ENCODE measurements at regions not wholly inside any gene's neighbourhood (a gene's known extent, or its start where the extent isn't known, plus 50 kb on each side); places are given as distances from the start of the nearest gene placed in this dataset.

DNA sequence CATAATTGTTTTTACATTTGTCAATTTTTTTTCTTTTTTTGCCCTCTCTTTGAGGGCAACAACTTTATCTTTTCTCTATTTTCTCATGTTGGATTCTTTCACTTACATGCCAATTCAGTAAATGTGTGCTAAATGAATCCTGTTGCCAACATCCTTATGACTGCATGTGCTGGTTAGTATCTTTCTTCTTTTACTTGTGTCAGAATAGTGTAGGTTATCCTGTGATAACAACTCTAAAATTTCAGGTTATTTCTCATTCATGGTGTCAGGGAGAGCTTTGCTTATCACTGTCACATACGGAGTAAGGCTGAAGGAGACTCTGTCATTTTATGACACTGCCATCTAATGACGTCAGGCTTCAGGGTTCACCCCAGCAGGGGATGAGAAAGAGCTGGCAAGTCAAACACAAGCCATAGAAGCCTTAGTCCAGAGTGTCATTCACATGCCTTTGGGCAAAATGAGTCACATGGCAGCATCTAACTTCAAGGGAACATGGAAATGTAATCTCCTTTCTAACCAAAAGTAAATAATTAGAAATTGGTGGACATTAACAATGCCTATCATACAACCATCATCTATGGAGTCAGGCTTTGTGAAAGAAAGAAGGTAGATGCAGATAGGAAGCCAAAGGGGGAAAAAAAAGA, 242.5 kb upstream of the ATP2B1 start:
- Mint-ChIP-seq H3K4me3 (no peak overlapping the region), H3K27me3 (ENCODE audit: low read depth) (no peaks in the 10 kb centered on the region), H3K27ac (no peak overlapping the region), H3K36me3 (ENCODE audit: low read depth) (no peaks in the 10 kb centered on the region), H3K4me1 (ENCODE audit: low read depth) (peaks cover 9% of the 10 kb centered on the region), H3K9me3 (no peaks in the 10 kb centered on the region)

DNA sequence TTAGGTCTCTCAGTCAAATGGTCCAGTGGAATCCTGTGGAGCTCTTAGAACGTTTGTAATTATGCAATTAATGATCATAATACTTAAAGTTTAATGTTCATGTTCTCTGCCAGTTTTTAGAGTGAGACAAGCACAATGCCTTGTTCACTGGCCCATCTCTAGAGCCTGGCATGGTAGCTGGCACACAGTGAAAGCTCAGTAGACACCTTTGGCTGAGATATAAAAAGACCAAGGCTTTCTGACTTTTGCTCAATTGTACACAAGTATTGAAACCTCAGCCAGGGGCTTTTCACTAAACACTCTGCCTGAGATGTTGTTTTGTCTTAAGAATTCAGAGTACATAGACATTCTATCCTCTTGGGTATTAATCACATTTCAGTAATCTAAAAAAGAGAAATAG, 241.8 kb upstream of the ATP2B1 start:
- no peaks in the 10 kb centered on the region for H3K9me3 Mint-ChIP-seq
- no peak overlapping the region for H3K27ac Mint-ChIP-seq
- no peak overlapping the region for H3K4me3 Mint-ChIP-seq
- H3K27me3 Mint-ChIP-seq (ENCODE audit: low read depth) = no peaks in the 10 kb centered on the region
- no peaks in the 10 kb centered on the region for H3K36me3 Mint-ChIP-seq (ENCODE audit: low read depth)
- peaks cover 9% of the 10 kb centered on the region for H3K4me1 Mint-ChIP-seq (ENCODE audit: low read depth)

DNA sequence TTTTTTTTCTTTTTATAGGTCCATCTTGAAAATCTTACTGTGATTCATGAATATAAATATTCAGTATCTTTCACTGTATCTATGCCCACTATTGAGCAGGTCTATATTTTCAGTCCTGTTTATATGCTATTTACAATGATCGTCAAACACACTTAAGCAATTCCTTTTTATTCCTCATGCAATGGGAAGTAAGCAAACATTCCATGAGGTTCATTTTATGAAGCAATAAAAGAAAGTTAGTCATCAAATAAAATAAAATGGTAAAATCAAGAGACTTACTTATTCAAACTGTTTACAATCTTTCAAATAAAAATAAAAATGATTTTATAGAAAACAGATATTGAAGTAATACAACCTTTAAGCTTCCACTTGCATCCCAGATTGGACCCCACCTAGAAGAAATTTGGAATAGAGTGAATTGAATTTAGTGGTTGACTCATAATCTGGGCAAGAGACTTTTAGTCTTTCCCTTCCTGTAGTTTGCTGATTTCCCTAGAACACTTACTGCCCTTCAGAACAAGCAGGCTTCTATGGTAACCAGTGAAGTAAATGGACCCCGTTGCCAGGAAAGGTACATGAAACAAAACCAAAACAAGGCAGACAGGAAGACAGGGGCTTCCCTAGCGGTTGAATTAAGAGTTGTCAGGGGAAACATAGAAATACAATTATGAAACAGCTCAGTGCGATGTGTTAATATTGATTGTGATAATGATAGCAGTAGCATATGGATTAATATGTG, 241.0 kb upstream of the ATP2B1 start:
- no peaks in the 10 kb centered on the region for H3K36me3 Mint-ChIP-seq (ENCODE audit: low read depth)
- no peaks in the 10 kb centered on the region for H3K9me3 Mint-ChIP-seq
- no peaks in the 10 kb centered on the region for H3K27me3 Mint-ChIP-seq (ENCODE audit: low read depth)
- H3K4me3 Mint-ChIP-seq = no peak overlapping the region
- peak overlapping the region; percentile 6 for H3K27ac Mint-ChIP-seq
- peaks cover 9% of the 10 kb centered on the region for H3K4me1 Mint-ChIP-seq (ENCODE audit: low read depth)

DNA sequence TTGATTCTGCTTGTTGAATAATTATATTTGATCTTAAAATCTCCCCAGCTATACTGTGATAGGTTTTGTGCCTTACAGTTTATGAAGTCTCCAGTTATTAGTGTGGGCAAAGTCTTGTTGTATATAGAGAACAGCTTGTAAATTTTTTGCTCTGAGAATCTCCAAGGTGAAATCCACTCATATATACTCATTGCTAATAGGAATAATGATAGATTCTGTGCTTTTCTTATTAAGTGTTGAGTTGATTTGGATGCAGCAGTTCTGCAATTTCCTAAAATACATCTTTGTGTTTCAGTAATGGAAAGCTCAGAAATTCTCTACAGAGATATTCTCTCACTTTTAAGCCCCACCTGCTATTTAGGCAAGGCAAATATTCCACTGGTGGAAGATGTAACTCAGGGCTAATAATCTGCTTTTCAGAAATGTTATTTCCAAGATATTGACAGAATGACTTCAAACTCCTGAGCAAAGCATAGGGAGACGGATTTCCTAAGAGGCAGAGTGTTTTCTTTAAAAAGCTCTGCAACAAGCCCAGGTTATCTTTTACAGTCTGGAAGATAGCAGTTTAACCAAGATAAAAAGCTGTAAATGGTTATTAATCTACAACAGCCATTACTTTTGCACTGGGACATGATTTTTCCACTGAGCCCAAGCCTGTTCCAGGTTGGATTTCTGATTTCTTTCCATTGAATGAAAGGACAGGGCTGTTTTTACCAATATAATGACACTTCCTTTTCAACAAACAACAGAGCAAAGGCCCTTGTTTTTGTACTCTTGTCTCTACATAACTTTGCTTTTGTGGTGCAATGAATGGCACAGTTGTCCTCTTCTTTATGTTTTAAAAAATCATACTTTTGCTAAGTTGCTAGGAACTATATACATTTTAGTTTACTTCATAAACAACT, 239.9 kb upstream of the ATP2B1 start:
- H3K4me1 Mint-ChIP-seq (ENCODE audit: low read depth) = peaks cover 9% of the 10 kb centered on the region
- no peaks in the 10 kb centered on the region for H3K9me3 Mint-ChIP-seq
- H3K27ac Mint-ChIP-seq = no peak overlapping the region
- H3K27me3 Mint-ChIP-seq (ENCODE audit: low read depth) = no peaks in the 10 kb centered on the region
- no peaks in the 10 kb centered on the region for H3K36me3 Mint-ChIP-seq (ENCODE audit: low read depth)
- H3K4me3 Mint-ChIP-seq = no peak overlapping the region

DNA sequence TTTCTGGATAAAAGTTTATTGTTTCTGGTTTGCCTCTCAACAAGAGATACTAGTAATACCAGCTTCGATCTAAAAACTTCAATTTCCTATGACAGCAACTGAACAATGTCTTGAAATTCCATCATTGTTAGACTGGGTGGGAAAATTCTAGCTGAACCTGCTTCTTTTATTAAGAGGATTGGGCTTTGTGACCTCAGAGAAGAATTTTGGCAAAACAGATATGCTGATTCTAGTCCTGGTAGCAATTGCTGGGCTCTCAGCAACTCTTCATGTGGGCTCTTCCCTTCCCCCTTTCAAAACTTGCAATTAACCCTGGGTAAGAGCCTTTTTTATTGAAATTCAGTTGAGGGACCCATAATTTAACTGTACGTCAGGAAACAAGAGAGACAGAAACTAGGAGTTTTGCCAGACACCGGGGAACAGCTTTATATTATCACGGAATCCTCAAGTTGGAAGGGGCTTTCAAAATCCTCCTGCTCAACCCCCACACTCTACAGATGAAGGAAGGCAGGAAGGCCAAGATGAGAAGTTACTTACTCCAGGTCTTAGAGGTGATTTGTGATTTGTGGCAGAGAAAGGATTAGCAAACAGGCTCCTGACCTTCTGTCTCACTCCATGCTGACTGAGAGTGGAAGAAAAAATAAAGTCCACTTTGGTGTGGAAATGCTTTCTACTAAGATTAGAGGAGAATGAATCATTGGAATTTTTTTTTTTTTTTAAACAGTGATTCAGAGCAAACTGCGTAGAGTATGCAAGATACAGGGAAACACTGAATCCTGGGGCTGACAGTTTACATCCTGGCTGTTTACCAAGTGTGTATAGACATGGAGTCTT, 239.0 kb upstream of the ATP2B1 start:
- no peak overlapping the region for H3K27ac Mint-ChIP-seq
- no peaks in the 10 kb centered on the region for H3K27me3 Mint-ChIP-seq (ENCODE audit: low read depth)
- peaks cover 10% of the 10 kb centered on the region for H3K4me1 Mint-ChIP-seq (ENCODE audit: low read depth)
- no peaks in the 10 kb centered on the region for H3K9me3 Mint-ChIP-seq
- no peak overlapping the region for H3K4me3 Mint-ChIP-seq
- H3K36me3 Mint-ChIP-seq (ENCODE audit: low read depth) = no peaks in the 10 kb centered on the region

DNA sequence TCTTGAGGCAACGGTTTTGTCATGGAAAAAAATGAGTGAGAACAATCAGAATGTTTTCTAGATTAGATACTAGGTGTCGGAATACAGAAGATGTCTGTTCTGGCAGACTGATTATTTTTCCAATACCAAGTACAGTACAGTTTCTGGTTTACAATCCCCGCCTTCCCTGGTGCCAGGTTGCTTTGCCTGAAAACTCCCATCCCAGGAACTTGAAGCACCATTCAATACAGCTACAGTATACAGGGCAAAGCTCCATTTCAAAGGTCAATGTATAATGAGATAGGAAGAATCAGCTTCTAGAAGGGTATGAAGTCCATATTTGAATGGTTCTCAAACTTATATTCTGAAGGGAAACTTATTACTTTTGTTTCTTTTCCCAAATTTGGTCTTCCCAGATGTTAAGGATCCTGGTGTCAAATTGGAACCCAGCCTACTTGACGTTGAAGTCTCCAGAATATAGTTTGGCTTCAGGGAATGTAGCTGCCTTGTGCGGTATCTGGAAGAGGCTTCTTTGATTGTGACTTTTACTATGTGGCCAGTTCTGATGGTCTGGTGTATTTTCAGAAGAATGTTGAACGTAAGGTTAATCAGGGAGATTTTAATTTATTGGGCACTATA, 238.0 kb upstream of the ATP2B1 start:
- Mint-ChIP-seq H3K4me3 (no peak overlapping the region), H3K27me3 (ENCODE audit: low read depth) (no peaks in the 10 kb centered on the region), H3K4me1 (ENCODE audit: low read depth) (peaks cover 10% of the 10 kb centered on the region), H3K9me3 (no peaks in the 10 kb centered on the region), H3K36me3 (ENCODE audit: low read depth) (no peaks in the 10 kb centered on the region), H3K27ac (no peak overlapping the region)

DNA sequence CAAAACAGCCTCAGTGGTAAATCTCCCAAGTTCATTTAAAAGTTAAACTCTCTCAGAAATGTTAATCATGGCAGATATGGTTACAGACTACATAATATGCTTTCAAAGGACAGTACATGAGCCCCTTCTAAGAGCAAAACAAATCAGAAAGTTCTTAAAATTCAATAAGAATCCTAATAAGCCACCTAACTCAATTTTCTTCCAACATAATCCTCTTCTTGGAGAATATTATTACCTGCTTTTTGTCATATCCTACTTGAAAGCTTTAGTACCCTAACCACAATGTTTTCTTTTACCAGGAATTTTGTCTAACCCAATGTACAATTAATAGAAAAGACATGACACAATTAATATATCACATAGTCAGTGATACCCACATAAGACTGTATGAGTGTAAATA, 236.5 kb upstream of the ATP2B1 start:
- no peak overlapping the region for H3K27ac Mint-ChIP-seq
- no peaks in the 10 kb centered on the region for H3K36me3 Mint-ChIP-seq (ENCODE audit: low read depth)
- H3K4me1 Mint-ChIP-seq (ENCODE audit: low read depth) = peaks cover 6% of the 10 kb centered on the region
- no peaks in the 10 kb centered on the region for H3K27me3 Mint-ChIP-seq (ENCODE audit: low read depth)
- no peaks in the 10 kb centered on the region for H3K9me3 Mint-ChIP-seq
- H3K4me3 Mint-ChIP-seq = no peak overlapping the region

DNA sequence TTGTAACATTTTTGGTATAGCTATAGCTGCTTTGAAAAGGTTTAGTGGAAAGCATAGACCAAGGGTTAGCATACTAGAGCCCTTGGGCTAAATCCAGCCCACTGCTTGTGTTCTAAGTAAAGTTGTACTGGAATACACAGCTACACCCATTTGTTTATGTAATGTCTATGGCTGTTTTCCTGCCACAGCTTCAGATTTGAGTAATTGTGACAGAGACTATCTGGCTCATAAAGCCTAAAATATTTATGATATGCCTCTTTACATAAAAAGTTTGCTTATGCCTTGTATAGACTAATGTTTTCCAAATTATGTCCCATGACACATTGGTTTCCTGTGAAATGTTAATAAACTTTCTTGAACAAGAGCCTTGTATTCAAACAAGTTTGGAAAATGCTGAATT, 234.8 kb upstream of the ATP2B1 start:
- no peaks in the 10 kb centered on the region for H3K27me3 Mint-ChIP-seq (ENCODE audit: low read depth)
- peaks cover 4% of the 10 kb centered on the region for H3K9me3 Mint-ChIP-seq
- H3K4me3 Mint-ChIP-seq = no peak overlapping the region
- H3K36me3 Mint-ChIP-seq (ENCODE audit: low read depth) = no peaks in the 10 kb centered on the region
- H3K27ac Mint-ChIP-seq = no peak overlapping the region
- H3K4me1 Mint-ChIP-seq (ENCODE audit: low read depth) = peaks cover 1% of the 10 kb centered on the region

DNA sequence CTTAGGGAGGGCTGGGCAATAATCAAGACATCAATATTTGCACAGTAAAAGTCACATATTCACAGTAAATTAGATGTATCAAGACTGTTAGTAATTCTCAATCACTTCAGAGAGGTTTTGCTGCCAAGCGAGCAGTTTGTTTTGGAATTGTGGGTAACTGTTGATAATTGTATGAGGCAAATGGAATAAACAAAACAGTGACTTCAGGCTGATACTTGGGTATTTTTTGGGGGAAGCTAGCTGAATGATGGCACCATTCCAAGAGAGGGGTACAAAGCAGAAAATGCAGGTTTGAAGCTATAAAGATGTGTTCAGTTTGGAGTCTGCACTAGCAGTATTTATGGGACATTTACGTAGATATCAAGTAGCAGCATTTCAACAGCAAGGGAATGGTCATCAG, 232.8 kb upstream of the ATP2B1 start:
- Mint-ChIP-seq H3K9me3 (peaks cover 4% of the 10 kb centered on the region), H3K4me3 (no peak overlapping the region), H3K27ac (no peak overlapping the region), H3K36me3 (ENCODE audit: low read depth) (no peaks in the 10 kb centered on the region), H3K4me1 (ENCODE audit: low read depth) (peaks cover 1% of the 10 kb centered on the region), H3K27me3 (ENCODE audit: low read depth) (no peaks in the 10 kb centered on the region)

DNA sequence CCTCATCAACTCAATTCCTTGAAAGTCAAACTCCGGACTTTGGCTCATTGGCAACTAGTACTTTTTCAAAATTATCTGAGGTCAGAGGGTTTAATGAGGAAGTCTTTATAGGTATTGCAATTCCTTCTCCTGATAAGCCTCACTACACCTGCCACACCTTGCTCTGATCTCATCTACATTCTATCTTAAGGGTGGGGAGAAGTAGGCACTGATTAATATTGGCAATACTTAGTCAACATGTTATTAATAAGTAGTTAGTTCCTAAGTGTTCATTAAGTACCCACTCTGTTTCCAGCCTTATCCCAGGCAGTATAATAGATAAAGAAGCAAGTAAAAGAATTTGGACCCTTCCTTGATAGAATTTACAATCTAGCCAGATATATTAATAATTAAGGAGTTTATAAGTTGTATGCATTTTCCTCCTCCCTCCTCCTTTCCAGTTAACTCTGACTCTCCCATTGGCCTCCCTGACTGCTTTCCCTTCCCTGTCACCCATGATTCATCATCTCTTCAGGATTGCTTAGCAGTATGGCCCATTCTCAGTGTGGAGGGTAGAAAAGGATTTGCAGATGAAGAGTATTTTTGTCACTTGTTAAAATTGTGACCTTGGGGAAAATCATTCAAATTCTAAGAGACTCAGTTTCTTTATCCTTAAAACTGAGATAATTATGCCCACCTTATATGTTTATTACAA, 231.0 kb upstream of the ATP2B1 start:
- peaks cover 14% of the 10 kb centered on the region for H3K4me1 Mint-ChIP-seq (ENCODE audit: low read depth)
- peaks cover 4% of the 10 kb centered on the region for H3K9me3 Mint-ChIP-seq
- no peaks in the 10 kb centered on the region for H3K36me3 Mint-ChIP-seq (ENCODE audit: low read depth)
- H3K4me3 Mint-ChIP-seq = no peak overlapping the region
- H3K27ac Mint-ChIP-seq = no peak overlapping the region
- H3K27me3 Mint-ChIP-seq (ENCODE audit: low read depth) = no peaks in the 10 kb centered on the region

DNA sequence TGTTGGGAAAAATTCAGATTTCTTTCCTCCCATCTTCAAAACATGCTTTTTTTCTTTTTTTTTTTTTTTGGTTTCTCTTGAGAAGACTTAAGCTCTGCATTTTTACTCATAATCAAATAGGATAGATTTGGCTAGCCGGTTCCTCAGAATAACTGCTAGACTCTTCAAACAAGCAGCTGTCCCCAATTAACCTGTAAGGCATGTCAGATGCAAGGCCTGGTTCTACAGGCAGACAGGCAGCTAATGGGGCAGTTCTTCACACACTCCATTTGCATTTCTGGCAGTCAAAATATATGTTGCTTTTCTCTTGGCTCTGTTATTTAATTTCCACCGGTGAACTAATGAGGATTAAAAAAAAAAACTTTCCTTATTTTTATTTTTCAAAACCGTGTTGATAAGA, 228.0 kb upstream of the ATP2B1 start:
- Mint-ChIP-seq H3K27ac (no peak overlapping the region), H3K27me3 (ENCODE audit: low read depth) (no peaks in the 10 kb centered on the region), H3K4me3 (no peak overlapping the region), H3K9me3 (peaks cover 4% of the 10 kb centered on the region), H3K36me3 (ENCODE audit: low read depth) (no peaks in the 10 kb centered on the region), H3K4me1 (ENCODE audit: low read depth) (peaks cover 17% of the 10 kb centered on the region)

DNA sequence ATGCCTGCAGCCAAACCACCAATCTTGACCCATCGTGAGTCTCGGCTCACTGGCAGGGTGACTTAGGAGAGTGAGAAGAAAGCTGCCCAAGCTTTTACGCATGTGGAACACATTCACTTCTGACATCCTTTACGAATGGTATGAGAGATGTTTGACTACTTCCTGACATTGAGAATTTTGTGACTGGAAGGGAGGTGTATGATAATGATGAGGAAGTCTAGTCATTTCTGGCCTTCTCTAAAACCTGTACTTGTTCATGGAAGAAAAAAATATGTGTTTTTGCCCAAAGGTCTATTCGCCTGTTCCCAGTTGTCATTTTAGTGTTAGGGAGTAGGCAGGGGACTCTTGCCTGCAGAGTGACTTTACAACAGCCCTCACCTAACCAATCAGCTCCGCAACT, 227.2 kb upstream of the ATP2B1 start:
- H3K36me3 Mint-ChIP-seq (ENCODE audit: low read depth) = no peaks in the 10 kb centered on the region
- peaks cover 4% of the 10 kb centered on the region for H3K9me3 Mint-ChIP-seq
- peak overlapping the region; percentile 6 for H3K27ac Mint-ChIP-seq
- H3K27me3 Mint-ChIP-seq (ENCODE audit: low read depth) = no peaks in the 10 kb centered on the region
- no peak overlapping the region for H3K4me3 Mint-ChIP-seq
- H3K4me1 Mint-ChIP-seq (ENCODE audit: low read depth) = peaks cover 17% of the 10 kb centered on the region

DNA sequence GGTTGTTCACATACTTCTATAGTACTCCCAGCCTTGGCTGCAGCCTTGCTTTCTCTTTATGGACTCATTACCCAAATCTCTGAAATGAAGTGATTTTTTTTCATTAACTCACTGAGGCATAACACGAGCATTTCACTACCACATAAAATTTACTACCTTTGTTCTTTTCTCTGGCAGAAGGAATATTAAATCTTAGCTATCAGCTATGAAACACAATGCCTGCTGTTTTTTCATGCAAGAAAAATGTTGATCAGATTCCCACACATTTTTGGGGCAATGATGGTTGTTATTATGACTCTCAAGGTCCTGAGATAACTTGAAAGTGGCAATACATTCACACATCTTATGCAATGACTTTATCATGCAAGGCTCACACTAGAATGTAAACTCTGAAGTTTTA, 225.3 kb upstream of the ATP2B1 start:
- Mint-ChIP-seq H3K36me3 (ENCODE audit: low read depth) (no peaks in the 10 kb centered on the region), H3K27me3 (ENCODE audit: low read depth) (no peaks in the 10 kb centered on the region), H3K27ac (no peak overlapping the region), H3K4me3 (no peak overlapping the region), H3K9me3 (no peaks in the 10 kb centered on the region), H3K4me1 (ENCODE audit: low read depth) (peaks cover 17% of the 10 kb centered on the region)

Data from T-helper 1 cell treated with Interleukin-12 subunit alpha and Interleukin-12 subunit beta and Interleukin-4 antibody, amounts not matched to agents 30 μg/mL and 1 μg/mL, for 36 hours (primary cell).